Endodermal cell (in vitro differentiated cells): ENCODE measurements at regions not wholly inside any gene's neighbourhood (a gene's known extent, or its start where the extent isn't known, plus 50 kb on each side); places are given as distances from the start of the nearest gene placed in this dataset.

Experiments
- DNase-seq: peaks from one replicate; pipeline ENCODE4 v3.0.0-alpha.2; 2017
- H3K27ac ChIP-seq: 2 replicates; pipeline ENCODE4 v1.5.1; 2013; ENCODE audit warnings: mild to moderate bottlenecking, low read depth, low read length, moderate library complexity
- H3K27me3 ChIP-seq: 2 replicates; pipeline ENCODE4 v1.6.1; 2013; ENCODE audit warnings: mild to moderate bottlenecking, low read length, moderate library complexity; ENCODE audit not compliant: insufficient read depth, control insufficient read depth, poor library complexity, severe bottlenecking
- H3K36me3 ChIP-seq: 2 replicates; pipeline ENCODE4 v1.7.0; 2013; ENCODE audit warnings: mild to moderate bottlenecking, low read length, moderate library complexity; ENCODE audit not compliant: control insufficient read depth, insufficient read depth
- H3K4me1 ChIP-seq: one replicate; pipeline ENCODE4 v1.7.0; 2013; ENCODE audit warnings: low read length; ENCODE audit not compliant: control insufficient read depth, insufficient read depth
- H3K4me3 ChIP-seq: 2 replicates; pipeline ENCODE4 v1.5.1; 2013; ENCODE audit warnings: mild to moderate bottlenecking, low read length, moderate library complexity
- H3K9ac ChIP-seq: 2 replicates; pipeline ENCODE4 v1.6.1; 2013; ENCODE audit warnings: mild to moderate bottlenecking, low read length, moderate library complexity; ENCODE audit not compliant: poor library complexity, severe bottlenecking; ENCODE audit errors: extremely low read depth
- H3K9me3 ChIP-seq: 2 replicates; pipeline ENCODE4 v1.6.1; 2013; ENCODE audit warnings: mild to moderate bottlenecking, low read length, moderate library complexity; ENCODE audit not compliant: control insufficient read depth
- H3K27ac Mint-ChIP-seq: 2 replicates; pipeline ENCODE4 v1.8.0; 2020; ENCODE audit warnings: mixed read lengths
- H3K27me3 Mint-ChIP-seq: 2 replicates; pipeline ENCODE4 v1.8.0; 2021; ENCODE audit warnings: mild to moderate bottlenecking, mixed read lengths; ENCODE audit not compliant: insufficient read depth
- H3K36me3 Mint-ChIP-seq: 2 replicates; pipeline ENCODE4 v1.8.0; 2020; ENCODE audit warnings: low read depth, mixed read lengths
- H3K4me1 Mint-ChIP-seq: 2 replicates; pipeline ENCODE4 v1.8.0; 2020; ENCODE audit warnings: mixed read lengths
- H3K4me3 Mint-ChIP-seq: 2 replicates; pipeline ENCODE4 v1.8.0; 2020; ENCODE audit warnings: mild to moderate bottlenecking, moderate library complexity, mixed read lengths
- H3K9me3 Mint-ChIP-seq: 2 replicates; pipeline ENCODE4 v1.8.0; 2020; ENCODE audit warnings: mild to moderate bottlenecking, mixed read lengths
- WGBS, 2 experiments: methylation state at CpG; one replicate each; pipeline versions ENCODE4 v1.1.5 to v1.1.7; 2013; ENCODE audit warnings: missing lambda C conversion rate in 2 of 2, mixed read lengths in 1 of 2; ENCODE audit not compliant: insufficient coverage in 1 of 2, insufficient read length in 1 of 2; 5-methylcytosine and 5-hydroxymethylcytosine counted together
- TF ChIP-seq, protein P1 (sequence below): fragments of 200-600 bp; sonication (generic); conservative IDR thresholded peaks from 2 replicates; pipeline ENCODE4 v1.5.0; 2021; ENCODE audit warnings: antibody characterized with exemption, mild to moderate bottlenecking

DNA sequence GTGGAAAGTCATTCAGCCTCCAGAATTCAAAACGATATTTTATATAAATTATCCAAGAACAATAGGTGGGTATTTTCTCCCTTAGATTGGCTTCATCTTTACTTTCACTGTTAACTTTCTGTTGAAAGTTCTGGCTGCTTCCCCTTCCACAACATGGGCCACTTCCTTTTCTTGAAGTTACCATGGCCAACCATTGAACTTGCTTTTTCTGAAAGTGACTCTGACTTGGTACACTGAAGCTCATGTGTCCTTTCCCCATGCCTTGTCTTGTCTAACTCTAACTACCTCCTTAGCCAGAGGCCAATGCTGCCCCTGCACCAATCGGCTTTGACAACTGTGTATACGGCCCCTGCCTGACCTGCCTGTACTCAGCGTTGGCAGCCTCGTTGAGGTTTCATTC is 225.2 kb downstream of the FAT3 start:
- H3K4me1 Mint-ChIP-seq: peaks cover 17% of the 10 kb centered on the region
- H3K9me3 ChIP-seq: no peaks in the 10 kb centered on the region
- no peaks in the 10 kb centered on the region for H3K36me3 Mint-ChIP-seq
- peaks cover 3% of the 10 kb centered on the region for H3K4me1 ChIP-seq
- H3K36me3 ChIP-seq: no peaks in the 10 kb centered on the region
- no peak overlapping the region for H3K4me3 Mint-ChIP-seq
- H3K27me3 Mint-ChIP-seq: no peaks in the 10 kb centered on the region
- no peaks in the 10 kb centered on the region for H3K27me3 ChIP-seq
- DNase-seq: no peak
- H3K9ac ChIP-seq: no peak overlapping the region
- no peak overlapping the region for H3K27ac Mint-ChIP-seq
- no peaks in the 10 kb centered on the region for H3K9me3 Mint-ChIP-seq
- TF ChIP-seq, protein P1, sequence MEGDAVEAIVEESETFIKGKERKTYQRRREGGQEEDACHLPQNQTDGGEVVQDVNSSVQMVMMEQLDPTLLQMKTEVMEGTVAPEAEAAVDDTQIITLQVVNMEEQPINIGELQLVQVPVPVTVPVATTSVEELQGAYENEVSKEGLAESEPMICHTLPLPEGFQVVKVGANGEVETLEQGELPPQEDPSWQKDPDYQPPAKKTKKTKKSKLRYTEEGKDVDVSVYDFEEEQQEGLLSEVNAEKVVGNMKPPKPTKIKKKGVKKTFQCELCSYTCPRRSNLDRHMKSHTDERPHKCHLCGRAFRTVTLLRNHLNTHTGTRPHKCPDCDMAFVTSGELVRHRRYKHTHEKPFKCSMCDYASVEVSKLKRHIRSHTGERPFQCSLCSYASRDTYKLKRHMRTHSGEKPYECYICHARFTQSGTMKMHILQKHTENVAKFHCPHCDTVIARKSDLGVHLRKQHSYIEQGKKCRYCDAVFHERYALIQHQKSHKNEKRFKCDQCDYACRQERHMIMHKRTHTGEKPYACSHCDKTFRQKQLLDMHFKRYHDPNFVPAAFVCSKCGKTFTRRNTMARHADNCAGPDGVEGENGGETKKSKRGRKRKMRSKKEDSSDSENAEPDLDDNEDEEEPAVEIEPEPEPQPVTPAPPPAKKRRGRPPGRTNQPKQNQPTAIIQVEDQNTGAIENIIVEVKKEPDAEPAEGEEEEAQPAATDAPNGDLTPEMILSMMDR: no peak
- H3K27ac ChIP-seq: no peak overlapping the region
- WGBS, 2 experiments: 94% methylated on average over 5 of the region's 5 CpGs; no CpG with 5 or more reads in 1 of the 2 experiments
- H3K4me3 ChIP-seq: no peak overlapping the region

DNA sequence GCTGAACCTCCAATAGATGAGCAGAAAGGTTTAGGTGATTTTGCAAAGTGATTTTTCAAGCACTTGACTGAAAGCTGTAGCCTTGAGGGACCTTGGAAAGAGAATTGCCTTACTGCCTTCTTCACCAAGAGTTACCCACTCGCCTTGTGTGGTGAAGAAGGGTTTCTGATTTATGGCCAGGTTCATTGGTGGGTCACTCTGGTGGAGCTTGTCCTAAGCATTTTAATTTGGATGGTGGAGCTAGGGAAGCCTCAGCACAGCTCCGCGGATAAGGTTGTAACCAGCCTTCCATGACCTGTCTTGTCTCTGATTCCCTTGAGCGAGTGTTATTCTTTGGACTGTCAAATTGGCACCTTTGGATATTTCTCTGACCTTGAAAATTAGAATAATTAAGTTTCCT is 226.4 kb downstream of the FAT3 start:
- Mint-ChIP-seq H3K4me1 (peaks cover 13% of the 10 kb centered on the region), H3K27ac (no peak overlapping the region), H3K36me3 (no peaks in the 10 kb centered on the region), H3K9me3 (no peaks in the 10 kb centered on the region), H3K4me3 (no peak overlapping the region), H3K27me3 (no peaks in the 10 kb centered on the region)
- H3K27me3 ChIP-seq: no peaks in the 10 kb centered on the region
- peaks cover 3% of the 10 kb centered on the region for H3K4me1 ChIP-seq
- H3K27ac ChIP-seq: no peak overlapping the region
- H3K36me3 ChIP-seq: no peaks in the 10 kb centered on the region
- H3K9me3 ChIP-seq: no peaks in the 10 kb centered on the region
- no peak for DNase-seq
- TF ChIP-seq, protein P1: no peak
- no peak overlapping the region for H3K9ac ChIP-seq
- WGBS, 2 experiments: 97 to 100% methylated on average over 2 to 4 of the region's 4 CpGs
- no peak overlapping the region for H3K4me3 ChIP-seq

DNA sequence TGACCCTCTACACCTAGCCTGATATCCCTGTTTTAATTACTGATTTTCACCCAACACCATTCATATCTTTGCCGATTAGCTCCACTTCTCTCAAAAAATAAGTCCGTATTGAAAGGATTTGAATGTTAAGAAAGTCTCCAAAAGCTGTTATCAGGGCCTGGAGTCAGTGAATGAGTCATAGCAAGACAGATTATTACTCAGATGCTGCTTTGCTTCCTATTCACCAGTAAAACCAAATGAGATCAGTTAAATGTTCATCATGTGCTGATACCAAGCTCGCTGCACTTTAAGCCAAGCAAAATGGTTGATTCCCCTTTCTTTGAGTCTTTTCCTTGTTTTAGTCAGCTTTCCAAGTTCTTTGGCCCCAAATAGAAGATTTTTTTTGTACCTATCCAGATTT is 228.4 kb downstream of the FAT3 start:
- Mint-ChIP-seq H3K36me3 (no peaks in the 10 kb centered on the region), H3K4me3 (no peak overlapping the region), H3K9me3 (no peaks in the 10 kb centered on the region), H3K4me1 (peaks cover 10% of the 10 kb centered on the region), H3K27me3 (no peaks in the 10 kb centered on the region), H3K27ac (no peak overlapping the region)
- no peaks in the 10 kb centered on the region for H3K9me3 ChIP-seq
- no peak overlapping the region for H3K9ac ChIP-seq
- no peak overlapping the region for H3K4me3 ChIP-seq
- no peak overlapping the region for H3K27ac ChIP-seq
- DNase-seq: no peak
- H3K4me1 ChIP-seq: peaks cover 3% of the 10 kb centered on the region
- TF ChIP-seq, protein P1: no peak
- no peaks in the 10 kb centered on the region for H3K27me3 ChIP-seq
- H3K36me3 ChIP-seq: no peaks in the 10 kb centered on the region
- WGBS, 2 experiments: 97 to 100% methylated on average over 2 to 3 of the region's 3 CpGs
